ENCODE measurements at regions not wholly inside any gene's neighbourhood (a gene's known extent, or its start where the extent isn't known, plus 50 kb on each side); places are given as distances from the start of the nearest gene placed in this dataset.

DNA sequence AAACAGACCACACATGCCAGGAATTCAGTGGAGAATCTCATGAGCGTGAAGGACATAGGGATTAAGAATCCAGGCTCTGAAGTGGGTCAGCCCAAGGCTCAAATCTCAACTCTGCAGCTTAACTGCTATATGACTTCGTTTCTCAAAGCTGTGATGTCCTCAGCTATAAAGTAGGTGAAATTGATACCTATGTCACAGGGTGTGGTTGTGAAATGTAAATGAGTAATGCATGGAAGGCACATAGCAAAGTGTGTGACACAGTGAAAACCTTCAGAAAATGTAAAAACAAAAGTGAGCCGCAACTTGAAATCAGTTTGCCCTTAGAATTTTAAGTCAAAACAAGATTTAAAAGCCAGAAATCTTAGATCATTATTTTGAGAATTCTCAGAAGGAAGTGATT is 145.7 kb upstream of the PRMT6 start:
- TF ChIP-seq POLR2A (IDR thresholded peaks at IDR 0.05) (no peak), EP300 (IDR thresholded peaks at IDR 0.05) (no peak)
- TF ChIP-seq, protein P1, sequence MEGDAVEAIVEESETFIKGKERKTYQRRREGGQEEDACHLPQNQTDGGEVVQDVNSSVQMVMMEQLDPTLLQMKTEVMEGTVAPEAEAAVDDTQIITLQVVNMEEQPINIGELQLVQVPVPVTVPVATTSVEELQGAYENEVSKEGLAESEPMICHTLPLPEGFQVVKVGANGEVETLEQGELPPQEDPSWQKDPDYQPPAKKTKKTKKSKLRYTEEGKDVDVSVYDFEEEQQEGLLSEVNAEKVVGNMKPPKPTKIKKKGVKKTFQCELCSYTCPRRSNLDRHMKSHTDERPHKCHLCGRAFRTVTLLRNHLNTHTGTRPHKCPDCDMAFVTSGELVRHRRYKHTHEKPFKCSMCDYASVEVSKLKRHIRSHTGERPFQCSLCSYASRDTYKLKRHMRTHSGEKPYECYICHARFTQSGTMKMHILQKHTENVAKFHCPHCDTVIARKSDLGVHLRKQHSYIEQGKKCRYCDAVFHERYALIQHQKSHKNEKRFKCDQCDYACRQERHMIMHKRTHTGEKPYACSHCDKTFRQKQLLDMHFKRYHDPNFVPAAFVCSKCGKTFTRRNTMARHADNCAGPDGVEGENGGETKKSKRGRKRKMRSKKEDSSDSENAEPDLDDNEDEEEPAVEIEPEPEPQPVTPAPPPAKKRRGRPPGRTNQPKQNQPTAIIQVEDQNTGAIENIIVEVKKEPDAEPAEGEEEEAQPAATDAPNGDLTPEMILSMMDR (IDR thresholded peaks at IDR 0.05) = no peak
